ENCODE measurements at regions not wholly inside any gene's neighbourhood (a gene's known extent, or its start where the extent isn't known, plus 50 kb on each side); places are given as distances from the start of the nearest gene placed in this dataset.

GRCh38 chr2:103484906-103485305, 723.1 kb downstream of the TMEM182 start:
- DNase-seq (ENCODE audit: low read depth), result no peak
- no peak overlapping the region for H3K4me3 ChIP-seq (ENCODE audit: low read depth, low read length)
- in situ Hi-C loops (cut with HindIII; ENCODE audit: low sequenced_read_pairs), result no loop called here
- no peak for TF ChIP-seq CTCF (IDR thresholded peaks at IDR 0.05; ENCODE audit: low read depth, low read length, missing control alignments)

GRCh38 chr2:103496850-103497249, 735.0 kb downstream of the TMEM182 start:
- no peak for DNase-seq (ENCODE audit: low read depth)
- in situ Hi-C loops (cut with HindIII; ENCODE audit: low sequenced_read_pairs), result no loop called here
- no peak overlapping the region for H3K4me3 ChIP-seq (ENCODE audit: low read depth, low read length)
- TF ChIP-seq CTCF (IDR thresholded peaks at IDR 0.05; ENCODE audit: low read depth, low read length, missing control alignments), result no peak

- no peak for DNase-seq (ENCODE audit: low read depth)
- no peak overlapping the region for H3K4me3 ChIP-seq (ENCODE audit: low read depth, low read length)
- TF ChIP-seq CTCF (IDR thresholded peaks at IDR 0.05; ENCODE audit: low read depth, low read length, missing control alignments), result no peak
- in situ Hi-C loops (cut with HindIII; ENCODE audit: low sequenced_read_pairs), result no loop called here
These were observed 745.0 kb downstream of the TMEM182 start for GRCh38 chr2:103506812-103507211.

GRCh38 chr2:103512442-103512841, 750.6 kb downstream of the TMEM182 start:
- in situ Hi-C loops (cut with HindIII; ENCODE audit: low sequenced_read_pairs), result no loop called here
- no peak overlapping the region for H3K4me3 ChIP-seq (ENCODE audit: low read depth, low read length)

GRCh38 chr2:103520547-103520946, 758.7 kb downstream of the TMEM182 start:
- in situ Hi-C loops (cut with HindIII; ENCODE audit: low sequenced_read_pairs), result no loop called here
- DNase-seq (ENCODE audit: low read depth), result no peak
- TF ChIP-seq CTCF (IDR thresholded peaks at IDR 0.05; ENCODE audit: low read depth, low read length, missing control alignments), result no peak
- no peak overlapping the region for H3K4me3 ChIP-seq (ENCODE audit: low read depth, low read length)

More at GRCh38 chr2:103512442-103512841, 750.6 kb downstream of the TMEM182 start:
- no peak for DNase-seq (ENCODE audit: low read depth)
- no peak for TF ChIP-seq CTCF (IDR thresholded peaks at IDR 0.05; ENCODE audit: low read depth, low read length, missing control alignments)

GRCh38 chr2:103525756-103526155, 763.9 kb downstream of the TMEM182 start:
- TF ChIP-seq CTCF (IDR thresholded peaks at IDR 0.05; ENCODE audit: low read depth, low read length, missing control alignments), result no peak
- in situ Hi-C loops (cut with HindIII; ENCODE audit: low sequenced_read_pairs), result no loop called here
- H3K4me3 ChIP-seq (ENCODE audit: low read depth, low read length), result no peak overlapping the region
- DNase-seq (ENCODE audit: low read depth), result no peak

- no peak for TF ChIP-seq CTCF (IDR thresholded peaks at IDR 0.05; ENCODE audit: low read depth, low read length, missing control alignments)
- DNase-seq (ENCODE audit: low read depth), result no peak
- in situ Hi-C loops (cut with HindIII; ENCODE audit: low sequenced_read_pairs), result no loop called here
- no peak overlapping the region for H3K4me3 ChIP-seq (ENCODE audit: low read depth, low read length)
These were observed 764.9 kb downstream of the TMEM182 start for GRCh38 chr2:103526757-103527156.
